HCT116 (cell line): ENCODE measurements at regions not wholly inside any gene's neighbourhood (a gene's known extent, or its start where the extent isn't known, plus 50 kb on each side); places are given as distances from the start of the nearest gene placed in this dataset.
"Not testable (repeated sequence)": the region's sequence is repeated elsewhere in the genome, so short reads cannot be mapped to it uniquely, and the experiment has no call there.

Experiments used
- ATAC-seq: fragments of 200-7000 bp; cut with Tn5 transposase; 2 replicates; pipeline ENCODE4 v1.9.1; 2020; ENCODE audit warnings: mild to moderate bottlenecking, moderate library complexity
- BruUV-seq: library from RNA; stranded (reverse); fragments of 400-500 nt; replicated peaks from 2 replicates; lab custom pipeline; 2021; lab: Mats Ljungman, UMichigan
- CTCF ChIA-PET: fragments of 300-600 bp; sonication (Branson Sonifier 250); formaldehyde crosslinking; loops from one replicate; lab custom pipeline; 2021; ENCODE audit warnings: antibody characterized with exemption; lab: Charles Lee
- POLR2A ChIA-PET: fragments of 300-600, 350-600 bp; sonication (Branson Sonifier 250); formaldehyde crosslinking; loops from one replicate; lab custom pipeline; 2021; ENCODE audit warnings: antibody characterized with exemption; lab: Charles Lee
- RAD21 ChIA-PET, 2 experiments: fragments of 300-600 bp; sonication (Branson Sonifier 250); formaldehyde crosslinking; loops; one replicate each; lab custom pipeline; 2023; ENCODE audit warnings: low total read pairs in 2 of 2; ENCODE audit not compliant: uncharacterized antibody in 2 of 2, unreplicated experiment in 2 of 2, low non-redundant PET in 1 of 2; lab: Charles Lee
- DNase-seq: peaks from one replicate; pipeline ENCODE4 v3.0.0-alpha.2; 2010; ENCODE audit warnings: low read depth, low spot score
- H2AFZ ChIP-seq: fragments of 200-600 bp; shearing (Covaris generic), sonication (generic); 2 replicates; pipeline ENCODE4 v1.6.1; 2017; ENCODE audit warnings: low read depth, mixed run types, mixed read lengths, antibody characterized with exemption, low read length; ENCODE audit not compliant: poor library complexity, severe bottlenecking
- H3K27ac ChIP-seq: 2 replicates; pipeline ENCODE4 v1.5.1; 2012; ENCODE audit warnings: low read depth, low read length
- H3K27me3 ChIP-seq: fragments of 200-600 bp; sonication (generic); 2 replicates; pipeline ENCODE4 v1.6.1; 2016; ENCODE audit warnings: mixed run types, low read length, mixed read lengths; ENCODE audit not compliant: insufficient read depth
- H3K36me3 ChIP-seq, 2 experiments: fragments of 200-500 bp in 1 of 2; fragments of 200-600 bp in 1 of 2; sonication (Bioruptor generic) in 1 of 2; sonication (generic) in 1 of 2; 2 replicates each; pipeline versions ENCODE4 v1.5.1 to v1.6.1; 2014 to 2016; ENCODE audit warnings: low read length in 2 of 2, inconsistent platforms in 1 of 2, mixed read lengths in 1 of 2, mixed run types in 1 of 2; ENCODE audit not compliant: insufficient read depth in 2 of 2, control insufficient read depth in 1 of 2
- H3K4me1 ChIP-seq, 2 experiments: fragments of 200-600 bp in 1 of 2; sonication (generic) in 1 of 2; 2 replicates each; pipeline versions ENCODE4 v1.5.1 to v1.6.1; 2012 to 2017; ENCODE audit warnings: low read length in 2 of 2, inconsistent platforms in 1 of 2, mild to moderate bottlenecking in 1 of 2, mixed read lengths in 1 of 2, mixed run types in 1 of 2, moderate library complexity in 1 of 2; ENCODE audit not compliant: insufficient read depth in 2 of 2, control insufficient read depth in 1 of 2
- H3K4me2 ChIP-seq: fragments of 200-600 bp; sonication (generic); 2 replicates; pipeline ENCODE4 v1.6.1; 2017; ENCODE audit warnings: mixed run types, low read length, mixed read lengths
- H3K4me3 ChIP-seq, 2 experiments: fragments of 200-600 bp in 1 of 2; sonication (generic) in 1 of 2; replicated peaks in 1 of 2; 2 replicates each; pipeline ENCODE4 v1.5.1; 2011 to 2016; ENCODE audit warnings: low read length in 2 of 2, control low read depth in 1 of 2, low read depth in 1 of 2, mild to moderate bottlenecking in 1 of 2, mixed read lengths in 1 of 2, mixed run types in 1 of 2
- H3K79me2 ChIP-seq: fragments of 200-600 bp; sonication (generic); 2 replicates; pipeline ENCODE4 v1.6.1; 2017; ENCODE audit warnings: mild to moderate bottlenecking, mixed run types, low read length, moderate library complexity, mixed read lengths; ENCODE audit not compliant: insufficient read depth
- H3K9ac ChIP-seq: fragments of 200-600 bp; sonication (generic); 2 replicates; pipeline ENCODE4 v1.6.1; 2016; ENCODE audit warnings: low read length, mixed read lengths
- H3K9me2 ChIP-seq: fragments of 200-600 bp; sonication (generic), shearing (Covaris generic); 2 replicates; pipeline ENCODE4 v1.6.1; 2017; ENCODE audit warnings: mixed run types, mild to moderate bottlenecking, moderate library complexity; ENCODE audit not compliant: insufficient read depth
- H3K9me3 ChIP-seq, 2 experiments: fragments of 200-500 bp in 1 of 2; fragments of 200-600 bp in 1 of 2; sonication (Bioruptor generic) in 1 of 2; sonication (generic) in 1 of 2; 2 replicates each; pipeline ENCODE4 v1.6.1; 2014 to 2017; ENCODE audit warnings: low read length in 2 of 2, mixed read lengths in 2 of 2, inconsistent platforms in 1 of 2, low read depth in 1 of 2, mild to moderate bottlenecking in 1 of 2, mixed run types in 1 of 2, moderate library complexity in 1 of 2; ENCODE audit not compliant: control insufficient read depth in 1 of 2, insufficient read depth in 1 of 2
- H4K20me1 ChIP-seq: fragments of 200-600 bp; sonication (generic), shearing (Covaris generic); 2 replicates; pipeline ENCODE4 v1.6.1; 2017; ENCODE audit warnings: mixed run types, mild to moderate bottlenecking, moderate library complexity; ENCODE audit not compliant: insufficient read depth
- ATF3 ChIP-seq: IDR thresholded peaks from 2 replicates; pipeline ENCODE4 v1.6.1; 2012
- CBX3 ChIP-seq: IDR thresholded peaks from 2 replicates; pipeline ENCODE4 v1.6.1; 2012; ENCODE audit warnings: low read depth
- EGR1 ChIP-seq: IDR thresholded peaks from 2 replicates; pipeline ENCODE4 v1.6.1; 2012; ENCODE audit warnings: low read depth
- JUND ChIP-seq: IDR thresholded peaks from 2 replicates; pipeline ENCODE4 v1.6.1; 2012
- POLR2A ChIP-seq: IDR thresholded peaks from 2 replicates; pipeline ENCODE4 v1.7.0; 2011; ENCODE audit warnings: borderline replicate concordance; ENCODE audit not compliant: insufficient read depth, insufficient read length; ENCODE audit errors: extremely low read depth
- POLR2AphosphoS5 ChIP-seq: IDR thresholded peaks from 2 replicates; pipeline ENCODE4 v1.6.1; 2011; ENCODE audit warnings: mild to moderate bottlenecking, low read depth, low read length, moderate library complexity
- RAD21 ChIP-seq: IDR thresholded peaks from 2 replicates; pipeline ENCODE4 v1.6.1; 2012; ENCODE audit warnings: low read depth, mild to moderate bottlenecking
- SIN3A ChIP-seq: IDR thresholded peaks from 2 replicates; pipeline ENCODE4 v1.6.1; 2012; ENCODE audit warnings: low read depth
- SP1 ChIP-seq: IDR thresholded peaks from 2 replicates; pipeline ENCODE4 v1.6.1; 2012; ENCODE audit warnings: low read depth
- TCF7L2 ChIP-seq: IDR thresholded peaks from 2 replicates; pipeline ENCODE4 v1.7.0; 2011; ENCODE audit warnings: borderline replicate concordance, inconsistent platforms; ENCODE audit not compliant: insufficient read depth, insufficient read length; ENCODE audit errors: extremely low read depth
- ZFX ChIP-seq: fragments of 450-650 bp; IDR thresholded peaks from 2 replicates; pipeline ENCODE4 v1.6.1; 2017
- ZNF274 ChIP-seq: fragments of 200-500 bp; sonication (Bioruptor generic); IDR thresholded peaks from 2 replicates; pipeline ENCODE4 v1.6.1; 2014; ENCODE audit warnings: mild to moderate bottlenecking, low read depth, low read length, inconsistent platforms
- intact Hi-C: fragments of 100-400 bp; cut with micrococcal nuclease; formaldehyde crosslinking; loops from 2 replicates; pipeline ENCODE4 v1.10.0; 2022

GRCh38 chr15:77892335-77892734 lies 185.2 kb downstream of the TBC1D2B start:
- ChIA-PET CTCF (interaction anchor here (0.9 kb wide), 1 partner anchor 10 kb away, joined by 3 read pairs; no protein-coding TSS in a partner anchor), POLR2A (no interaction called here), RAD21 (no interaction called here)
- intact Hi-C loops = no loop called here
- Histone ChIP-seq H3K27me3 (no peaks in the 10 kb centered on the region), H2AFZ (no peak overlapping the region), H3K4me2 (no peak overlapping the region), H3K27ac (no peak overlapping the region), H3K4me3 (no peak overlapping the region), H3K4me1 (peaks cover under 1 to 7% of the 10 kb centered on the region in 2 experiments; a peak in 2 of 4 replicates), H3K9me2 (no peaks in the 10 kb centered on the region), H3K79me2 (no peaks in the 10 kb centered on the region), H4K20me1 (no peaks in the 10 kb centered on the region), H3K36me3 (no peaks in the 10 kb centered on the region), H3K9ac (no peak overlapping the region), H3K9me3 (no peaks in the 10 kb centered on the region)
- ATAC-seq (no peak), DNase-seq (no peak)
- TF ChIP-seq ZNF274 = no peak
- TF ChIP-seq ZFX = no peak
- no peak for TF ChIP-seq TCF7L2
- TF ChIP-seq JUND = no peak
- no peak for TF ChIP-seq POLR2AphosphoS5
- TF ChIP-seq POLR2A = no peak
- no peak for TF ChIP-seq ATF3
- no peak for TF ChIP-seq RAD21
- no peak for TF ChIP-seq EGR1
- no peak for TF ChIP-seq SIN3A
- TF ChIP-seq SP1 = no peak
- TF ChIP-seq CBX3 = no peak
- no TSS peak for BruUV-seq

GRCh38 chr15:77891862-77892261 lies 185.6 kb downstream of the TBC1D2B start:
- H3K4me1 ChIP-seq = peaks cover 2 to 10% of the 10 kb centered on the region in 2 experiments; a peak in 2 of 4 replicates
- H3K4me3 ChIP-seq, H3K79me2 ChIP-seq, H3K36me3 ChIP-seq, H3K27ac ChIP-seq, ATAC-seq, H3K9ac ChIP-seq, H2AFZ ChIP-seq, DNase-seq, intact Hi-C loops, H3K9me2 ChIP-seq, POLR2A ChIA-PET, H3K4me2 ChIP-seq, RAD21 ChIA-PET, H3K9me3 ChIP-seq, H3K27me3 ChIP-seq, BruUV-seq, H4K20me1 ChIP-seq: not testable (repeated sequence)
- CTCF ChIA-PET = interaction anchor here (0.9 kb wide), 1 partner anchor 10 kb away, joined by 3 read pairs; no protein-coding TSS in a partner anchor

GRCh38 chr15:77890911-77891801 lies 186.4 kb downstream of the TBC1D2B start:
- DNase-seq, H3K36me3 ChIP-seq, RAD21 ChIA-PET, H3K9me3 ChIP-seq, POLR2A ChIA-PET, H4K20me1 ChIP-seq, H3K9me2 ChIP-seq, H3K27ac ChIP-seq, H2AFZ ChIP-seq, H3K9ac ChIP-seq, H3K27me3 ChIP-seq, H3K4me2 ChIP-seq, intact Hi-C loops, H3K79me2 ChIP-seq, H3K4me3 ChIP-seq, ATAC-seq, CTCF ChIA-PET, BruUV-seq: not testable (repeated sequence)
- H3K4me1 ChIP-seq = peaks cover 2 to 10% of the 10 kb centered on the region in 2 experiments; a peak in 2 of 4 replicates
